Uterus (tissue), 3 donors: ENCODE measurements at regions not wholly inside any gene's neighbourhood (a gene's known extent, or its start where the extent isn't known, plus 50 kb on each side); places are given as distances from the start of the nearest gene placed in this dataset.

ENCODE experiments used
- DNase-seq, 2 donors: peaks; one replicate each; pipeline ENCODE4 v3.0.0-alpha.2; 2019 to 2020
- H3K27ac ChIP-seq, 2 donors: fragments of 200-600 bp; sonication (generic); 1 replicate in 1 of 2; 2 replicates in 1 of 2; pipeline ENCODE4 v1.5.1; 2016 to 2018
- H3K27me3 ChIP-seq, 2 donors: fragments of 200-600 bp; sonication (generic); one replicate each; pipeline ENCODE4 v1.5.1; 2018 to 2019; ENCODE audit warnings: control low read depth in 1 of 2
- H3K36me3 ChIP-seq, 2 donors: fragments of 200-600 bp; sonication (generic); one replicate each; pipeline ENCODE4 v1.5.1; 2019; ENCODE audit warnings: control low read depth in 1 of 2
- H3K4me1 ChIP-seq, 2 donors: fragments of 200-600 bp; sonication (generic); one replicate each; pipeline ENCODE4 v1.5.1; 2018 to 2019; ENCODE audit warnings: control low read depth in 1 of 2
- H3K4me3 ChIP-seq, 2 donors: fragments of 200-600 bp; sonication (generic); 1 replicate in 1 of 2; 2 replicates in 1 of 2; pipeline ENCODE4 v1.5.1; 2018 to 2019; ENCODE audit warnings: mild to moderate bottlenecking in 1 of 2
- H3K9me3 ChIP-seq, 2 donors: fragments of 200-600 bp; sonication (generic); one replicate each; pipeline ENCODE4 v1.5.1; 2019; ENCODE audit warnings: control low read depth in 1 of 2
- POLR2A ChIP-seq, 2 donors: fragments of 450-650 bp; IDR thresholded peaks; one replicate each; pipeline ENCODE4 v1.6.1; 2016; ENCODE audit warnings: antibody characterized with exemption in 2 of 2, mild to moderate bottlenecking in 1 of 2, moderate library complexity in 1 of 2
- intact Hi-C: fragments of 100-400 bp; cut with DNase I; formaldehyde crosslinking; loops from one replicate; pipeline ENCODE4 v1.15.1; 2023; ENCODE audit warnings: low total_unique reads
- TF ChIP-seq, protein P1 (sequence below), 4 experiments: fragments of 200-600 bp in 2 of 4; fragments of 450-650 bp in 2 of 4; sonication (generic) in 2 of 4; IDR thresholded peaks; one replicate each; pipeline ENCODE4 v1.5.1; 2016 to 2019; ENCODE audit warnings: antibody characterized with exemption in 4 of 4, mild to moderate bottlenecking in 2 of 4, moderate library complexity in 1 of 4
- donor health status: DM: yes; HTN: yes; CAD: no.

GRCh38 chr14:54121466-54122027 lies 164.9 kb upstream of the BMP4 start:
- H3K9me3 ChIP-seq, result no peaks in the 10 kb centered on the region
- intact Hi-C loops, result no loop called here
- no peak overlapping the region for H3K27ac ChIP-seq
- H3K36me3 ChIP-seq, result no peaks in the 10 kb centered on the region
- no peak for DNase-seq
- no peaks in the 10 kb centered on the region for H3K4me1 ChIP-seq
- TF ChIP-seq, protein P1, sequence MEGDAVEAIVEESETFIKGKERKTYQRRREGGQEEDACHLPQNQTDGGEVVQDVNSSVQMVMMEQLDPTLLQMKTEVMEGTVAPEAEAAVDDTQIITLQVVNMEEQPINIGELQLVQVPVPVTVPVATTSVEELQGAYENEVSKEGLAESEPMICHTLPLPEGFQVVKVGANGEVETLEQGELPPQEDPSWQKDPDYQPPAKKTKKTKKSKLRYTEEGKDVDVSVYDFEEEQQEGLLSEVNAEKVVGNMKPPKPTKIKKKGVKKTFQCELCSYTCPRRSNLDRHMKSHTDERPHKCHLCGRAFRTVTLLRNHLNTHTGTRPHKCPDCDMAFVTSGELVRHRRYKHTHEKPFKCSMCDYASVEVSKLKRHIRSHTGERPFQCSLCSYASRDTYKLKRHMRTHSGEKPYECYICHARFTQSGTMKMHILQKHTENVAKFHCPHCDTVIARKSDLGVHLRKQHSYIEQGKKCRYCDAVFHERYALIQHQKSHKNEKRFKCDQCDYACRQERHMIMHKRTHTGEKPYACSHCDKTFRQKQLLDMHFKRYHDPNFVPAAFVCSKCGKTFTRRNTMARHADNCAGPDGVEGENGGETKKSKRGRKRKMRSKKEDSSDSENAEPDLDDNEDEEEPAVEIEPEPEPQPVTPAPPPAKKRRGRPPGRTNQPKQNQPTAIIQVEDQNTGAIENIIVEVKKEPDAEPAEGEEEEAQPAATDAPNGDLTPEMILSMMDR (IDR thresholded peaks at IDR 0.05), result no peak
- TF ChIP-seq POLR2A (IDR thresholded peaks at IDR 0.05), result no peak
- no peak overlapping the region for H3K4me3 ChIP-seq
- H3K27me3 ChIP-seq, result no peaks in the 10 kb centered on the region

DNA sequence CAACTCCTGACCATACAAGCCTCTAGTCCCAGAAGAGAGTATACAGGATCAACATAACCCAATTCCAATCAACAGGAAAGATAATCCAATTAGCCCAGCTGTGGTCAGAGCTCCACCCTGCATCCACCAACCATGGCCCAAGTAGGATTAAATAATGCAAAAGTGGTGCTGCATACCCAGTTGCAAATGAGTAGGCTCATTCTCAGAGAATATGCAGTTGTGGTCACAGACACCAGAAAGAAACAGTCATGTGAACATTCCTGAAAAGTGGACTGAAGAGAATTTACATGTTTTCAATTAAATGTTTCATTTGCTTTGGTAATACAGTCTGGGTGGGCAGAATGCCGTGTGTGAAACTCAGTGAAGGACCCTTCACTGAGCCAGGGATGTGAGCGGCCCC lies 167.2 kb upstream of the BMP4 start:
- no peaks in the 10 kb centered on the region for H3K9me3 ChIP-seq
- no peak for DNase-seq
- intact Hi-C loops, result no loop called here
- no peaks in the 10 kb centered on the region for H3K4me1 ChIP-seq
- no peak overlapping the region for H3K4me3 ChIP-seq
- no peaks in the 10 kb centered on the region for H3K27me3 ChIP-seq
- H3K27ac ChIP-seq, result no peak overlapping the region
- TF ChIP-seq, protein P1 (IDR thresholded peaks at IDR 0.05), result no peak
- TF ChIP-seq POLR2A (IDR thresholded peaks at IDR 0.05), result no peak
- no peaks in the 10 kb centered on the region for H3K36me3 ChIP-seq

- H3K27ac ChIP-seq, result no peak overlapping the region
- TF ChIP-seq, protein P1 (IDR thresholded peaks at IDR 0.05), result no peak
- no peak for TF ChIP-seq POLR2A (IDR thresholded peaks at IDR 0.05)
- no peaks in the 10 kb centered on the region for H3K9me3 ChIP-seq
- no peaks in the 10 kb centered on the region for H3K36me3 ChIP-seq
- intact Hi-C loops, result no loop called here
- no peak for DNase-seq
- no peaks in the 10 kb centered on the region for H3K27me3 ChIP-seq
- H3K4me1 ChIP-seq, result no peaks in the 10 kb centered on the region
- no peak overlapping the region for H3K4me3 ChIP-seq
Measured at GRCh38 chr14:54125109-54125508, 168.5 kb upstream of the BMP4 start.

- Histone ChIP-seq H3K4me3 (no peak overlapping the region), H3K27ac (no peak overlapping the region), H3K27me3 (no peaks in the 10 kb centered on the region), H3K36me3 (no peaks in the 10 kb centered on the region), H3K4me1 (no peaks in the 10 kb centered on the region), H3K9me3 (no peaks in the 10 kb centered on the region)
- DNase-seq, result no peak
- TF ChIP-seq, protein P1 (IDR thresholded peaks at IDR 0.05), result no peak
- no peak for TF ChIP-seq POLR2A (IDR thresholded peaks at IDR 0.05)
- intact Hi-C loops, result no loop called here
Measured at GRCh38 chr14:54126947-54127346, 170.3 kb upstream of the BMP4 start.

GRCh38 chr14:54127526-54127925 lies 170.9 kb upstream of the BMP4 start:
- H3K9me3 ChIP-seq, result no peaks in the 10 kb centered on the region
- intact Hi-C loops, result no loop called here
- no peaks in the 10 kb centered on the region for H3K36me3 ChIP-seq
- no peak for TF ChIP-seq POLR2A (IDR thresholded peaks at IDR 0.05)
- TF ChIP-seq, protein P1 (IDR thresholded peaks at IDR 0.05), result no peak
- no peak overlapping the region for H3K4me3 ChIP-seq
- DNase-seq, result no peak
- no peaks in the 10 kb centered on the region for H3K4me1 ChIP-seq
- no peaks in the 10 kb centered on the region for H3K27me3 ChIP-seq
- H3K27ac ChIP-seq, result no peak overlapping the region
